Right lobe of liver (tissue), 4 donors: ENCODE measurements at regions not wholly inside any gene's neighbourhood (a gene's known extent, or its start where the extent isn't known, plus 50 kb on each side); places are given as distances from the start of the nearest gene placed in this dataset.
"Not testable (repeated sequence)": the region's sequence is repeated elsewhere in the genome, so short reads cannot be mapped to it uniquely, and the experiment has no call there.

Source experiments
- POLR2A ChIP-seq: fragments of 450-650 bp; IDR thresholded peaks from one replicate; pipeline ENCODE4 v1.6.1; 2017; ENCODE audit warnings: antibody characterized with exemption, mild to moderate bottlenecking
- TF ChIP-seq, protein P1 (sequence below), 4 donors: fragments of 200-600 bp in 3 of 4; fragments of 450-650 bp in 1 of 4; IDR thresholded peaks; one replicate each; pipeline versions ENCODE4 v1.5.1 to v1.8.0; 2016 to 2022; ENCODE audit warnings: antibody characterized with exemption in 4 of 4, mild to moderate bottlenecking in 2 of 4
- donor health status: DM: no; HTN: no; CAD: no.
- donor health status: DM: no; HTN: no; CAD: no.
- donor health status: DM: no; HTN: yes; CAD: no.

DNA sequence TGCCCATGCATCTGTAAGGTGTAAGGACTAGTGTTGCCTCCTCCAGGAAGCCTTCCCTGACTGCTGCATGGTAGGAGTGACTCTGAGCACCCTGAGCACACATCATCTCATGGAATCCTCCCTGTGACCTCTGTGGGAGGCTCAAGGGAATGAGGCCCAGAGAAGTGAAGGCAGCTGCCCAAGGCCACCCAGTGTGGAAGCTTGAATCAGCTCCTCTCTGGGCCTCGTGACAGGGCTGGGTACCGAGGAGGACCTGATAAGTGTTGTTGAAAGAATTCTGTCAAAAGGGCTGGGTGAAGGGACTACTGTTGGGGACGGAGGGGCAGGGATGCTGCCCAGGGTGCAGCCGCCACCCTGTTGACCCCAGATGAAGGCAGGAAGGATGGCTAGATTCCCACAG is 175.2 kb downstream of the ZNF479 start:
- TF ChIP-seq, protein P1, sequence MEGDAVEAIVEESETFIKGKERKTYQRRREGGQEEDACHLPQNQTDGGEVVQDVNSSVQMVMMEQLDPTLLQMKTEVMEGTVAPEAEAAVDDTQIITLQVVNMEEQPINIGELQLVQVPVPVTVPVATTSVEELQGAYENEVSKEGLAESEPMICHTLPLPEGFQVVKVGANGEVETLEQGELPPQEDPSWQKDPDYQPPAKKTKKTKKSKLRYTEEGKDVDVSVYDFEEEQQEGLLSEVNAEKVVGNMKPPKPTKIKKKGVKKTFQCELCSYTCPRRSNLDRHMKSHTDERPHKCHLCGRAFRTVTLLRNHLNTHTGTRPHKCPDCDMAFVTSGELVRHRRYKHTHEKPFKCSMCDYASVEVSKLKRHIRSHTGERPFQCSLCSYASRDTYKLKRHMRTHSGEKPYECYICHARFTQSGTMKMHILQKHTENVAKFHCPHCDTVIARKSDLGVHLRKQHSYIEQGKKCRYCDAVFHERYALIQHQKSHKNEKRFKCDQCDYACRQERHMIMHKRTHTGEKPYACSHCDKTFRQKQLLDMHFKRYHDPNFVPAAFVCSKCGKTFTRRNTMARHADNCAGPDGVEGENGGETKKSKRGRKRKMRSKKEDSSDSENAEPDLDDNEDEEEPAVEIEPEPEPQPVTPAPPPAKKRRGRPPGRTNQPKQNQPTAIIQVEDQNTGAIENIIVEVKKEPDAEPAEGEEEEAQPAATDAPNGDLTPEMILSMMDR (IDR thresholded peaks at IDR 0.05): not testable (repeated sequence)
- TF ChIP-seq POLR2A: not testable (repeated sequence)
